NCI-H524 (cell line): ENCODE measurements at regions not wholly inside any gene's neighbourhood (a gene's known extent, or its start where the extent isn't known, plus 50 kb on each side); places are given as distances from the start of the nearest gene placed in this dataset.

Experiments
- DNase-seq, 2 experiments: peaks; one replicate each; lab custom pipeline; 2025; lab: John Stamatoyannopoulos, UW

GRCh38 chr13:109595471-109595870 lies 190.9 kb downstream of the IRS2 start:
- DNase-seq, result no peak

GRCh38 chr13:109593230-109593629 lies 193.2 kb downstream of the IRS2 start:
- no peak for DNase-seq

- DNase-seq, result no peak
Measured at GRCh38 chr13:109592770-109593169, 193.6 kb downstream of the IRS2 start.

- DNase-seq, result no peak
Measured at GRCh38 chr13:109587689-109588088, 198.7 kb downstream of the IRS2 start.

GRCh38 chr13:109586509-109587346 lies 199.7 kb downstream of the IRS2 start:
- no peak for DNase-seq

- no peak for DNase-seq
Measured at GRCh38 chr13:109584844-109585361, 201.5 kb downstream of the IRS2 start.

GRCh38 chr13:109577191-109577700 lies 209.1 kb downstream of the IRS2 start:
- DNase-seq, result no peak

- no peak for DNase-seq
Measured at GRCh38 chr13:109576331-109576813, 210.0 kb downstream of the IRS2 start.

GRCh38 chr13:109575821-109576220 lies 210.6 kb downstream of the IRS2 start:
- DNase-seq, result no peak

- DNase-seq, result no peak
Measured at GRCh38 chr13:109572389-109572788, 214.0 kb downstream of the IRS2 start.

GRCh38 chr13:109569958-109570711 lies 216.2 kb downstream of the IRS2 start:
- DNase-seq, result no peak

GRCh38 chr13:109568339-109568818 lies 218.0 kb downstream of the IRS2 start:
- DNase-seq, result no peak

GRCh38 chr13:109567315-109567714 lies 219.1 kb downstream of the IRS2 start:
- DNase-seq, result no peak

- no peak for DNase-seq
Measured at GRCh38 chr13:109565877-109566276, 220.5 kb downstream of the IRS2 start.

- DNase-seq, result no peak
Measured at GRCh38 chr13:109548374-109548773, 238.0 kb downstream of the IRS2 start.

GRCh38 chr13:109547942-109548341 lies 238.4 kb downstream of the IRS2 start:
- DNase-seq, result no peak

GRCh38 chr13:109545931-109546330 lies 240.5 kb downstream of the IRS2 start:
- DNase-seq, result no peak

- DNase-seq, result no peak
Measured at GRCh38 chr13:109541081-109541480, 245.3 kb downstream of the IRS2 start.

- no peak for DNase-seq
Measured at GRCh38 chr13:109537584-109537983, 248.8 kb downstream of the IRS2 start.

GRCh38 chr13:109533350-109533749 lies 253.0 kb downstream of the IRS2 start:
- DNase-seq, result no peak

GRCh38 chr13:109529964-109530363 lies 256.4 kb downstream of the IRS2 start:
- no peak for DNase-seq

GRCh38 chr13:109521719-109522118 lies 264.7 kb downstream of the IRS2 start:
- no peak for DNase-seq
